Ammon's horn (tissue), 1 donor: ENCODE measurements at regions not wholly inside any gene's neighbourhood (a gene's known extent, or its start where the extent isn't known, plus 50 kb on each side); places are given as distances from the start of the nearest gene placed in this dataset.

ENCODE experiments used
- DNase-seq: peaks from one replicate; pipeline ENCODE4 v3.0.0-alpha.2; 2016; ENCODE audit warnings: low spot score

GRCh38 chr3:13152826-13153710 is 79.8 kb upstream of the IQSEC1 start:
- no peak for DNase-seq

GRCh38 chr3:13150624-13151023 is 77.4 kb upstream of the IQSEC1 start:
- DNase-seq: no peak

- no peak for DNase-seq
These were observed 76.3 kb upstream of the IQSEC1 start for GRCh38 chr3:13149330-13150108.

- DNase-seq: no peak
These were observed 75.5 kb upstream of the IQSEC1 start for GRCh38 chr3:13148561-13149329.

DNA sequence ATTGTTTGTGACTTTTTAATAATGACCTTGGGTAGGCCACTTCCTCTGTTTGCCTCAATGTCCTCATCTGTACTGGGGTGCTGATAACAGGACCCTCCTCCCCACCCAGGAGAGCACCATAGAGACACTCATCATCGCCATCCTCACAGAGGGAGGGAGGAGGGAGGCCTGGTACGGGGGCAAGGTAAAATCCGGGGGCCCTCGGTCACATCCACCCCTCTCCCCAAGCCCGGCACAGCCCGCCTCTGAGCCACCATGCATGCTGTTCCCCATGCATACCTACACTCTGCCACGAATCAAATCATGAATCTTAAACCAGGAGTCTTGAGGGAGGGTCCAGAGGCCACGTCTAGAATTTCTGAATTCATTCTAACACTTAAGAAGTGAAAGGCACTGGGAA is 74.9 kb upstream of the IQSEC1 start:
- no peak for DNase-seq

DNA sequence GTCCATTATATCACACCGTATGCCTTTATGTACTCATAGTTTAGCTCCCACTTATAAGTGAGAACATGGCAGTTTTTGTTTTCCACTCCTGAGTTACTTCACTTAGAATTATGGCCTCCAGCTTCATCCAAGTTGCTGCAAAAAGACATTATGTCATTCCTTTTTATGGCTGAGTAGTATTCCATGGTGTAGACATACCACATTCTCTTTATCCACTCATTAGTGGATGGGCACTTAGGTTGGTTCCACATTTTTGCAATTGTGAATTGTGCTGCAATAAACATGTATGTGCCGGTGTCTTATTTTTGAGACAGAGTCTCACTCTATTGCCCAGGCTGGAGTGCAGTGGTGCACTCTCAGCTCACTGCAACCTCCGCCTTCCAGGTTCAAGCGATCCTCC is 74.1 kb upstream of the IQSEC1 start:
- no peak for DNase-seq

GRCh38 chr3:13146643-13147143 is 73.5 kb upstream of the IQSEC1 start:
- DNase-seq: no peak

DNA sequence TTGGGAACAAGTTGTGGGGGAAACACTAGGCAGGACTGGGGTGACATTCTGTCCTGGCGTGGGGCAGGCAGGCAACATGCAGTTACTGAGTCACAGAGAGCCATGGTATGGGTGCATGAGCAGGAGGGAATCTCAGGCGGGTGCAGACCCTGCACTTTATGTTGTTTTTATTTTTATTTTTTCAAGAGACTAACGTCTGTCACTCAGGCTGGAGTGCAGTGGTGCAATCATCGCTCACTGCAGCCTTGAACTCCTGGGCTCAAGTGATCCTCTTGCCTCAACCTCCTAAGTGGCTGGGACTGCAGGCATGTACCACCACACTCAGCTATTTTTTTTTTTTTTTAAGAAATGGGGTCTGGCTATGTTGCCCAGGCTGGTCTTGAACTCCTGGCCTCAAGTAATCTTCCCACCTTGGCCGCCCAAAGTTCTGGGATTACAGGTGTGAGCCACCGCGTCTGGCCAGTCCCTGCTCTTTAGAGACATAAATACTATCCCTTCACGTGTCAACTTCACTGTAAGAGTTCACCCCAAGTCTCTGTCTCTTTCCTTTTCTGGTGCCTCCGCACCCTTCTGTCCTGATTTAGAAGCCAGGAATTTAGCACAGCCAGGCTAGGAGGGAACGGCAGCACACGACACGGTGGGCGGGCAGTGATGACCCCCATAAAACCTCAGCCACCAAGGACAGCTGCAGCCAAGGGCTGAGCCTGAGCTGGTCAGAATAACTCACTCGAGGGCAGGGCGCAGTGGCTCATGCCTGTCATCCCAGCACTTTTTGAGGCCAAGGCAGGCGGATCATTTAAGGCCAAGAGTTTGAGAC is 72.8 kb upstream of the IQSEC1 start:
- no peak for DNase-seq

DNA sequence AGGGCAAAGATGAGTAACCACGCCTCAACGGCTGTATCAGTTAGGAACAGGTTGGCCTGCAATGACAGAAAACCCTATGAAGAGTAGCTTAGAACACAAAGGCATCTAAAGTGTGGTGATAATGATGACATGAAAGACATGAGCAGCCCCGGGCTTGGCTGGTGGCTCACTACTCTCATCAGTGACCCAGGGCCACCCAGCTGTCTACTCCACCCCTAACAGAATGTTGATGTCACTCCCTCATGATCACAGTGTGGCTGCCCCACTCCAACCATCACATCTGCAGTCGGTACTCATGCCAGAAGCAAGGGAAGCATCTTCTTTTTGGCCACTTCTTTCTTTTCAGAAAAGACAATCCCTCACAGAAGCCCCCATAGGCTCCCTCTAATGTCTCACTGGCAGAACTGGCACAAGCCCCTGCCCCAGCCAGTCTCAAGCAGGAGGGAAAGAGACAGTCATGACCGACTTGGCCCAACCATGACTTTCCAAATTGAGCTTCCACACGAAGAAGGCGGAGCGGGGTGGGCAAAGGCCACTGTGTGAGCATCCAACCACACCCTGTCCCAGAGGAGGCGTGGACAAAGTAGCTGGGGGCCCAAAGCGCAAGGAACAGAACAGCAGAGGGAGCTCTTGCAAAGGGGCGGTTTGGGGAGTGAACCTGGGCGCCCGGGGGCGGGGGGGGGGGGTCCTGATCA is 72.0 kb upstream of the IQSEC1 start:
- DNase-seq: no peak

DNA sequence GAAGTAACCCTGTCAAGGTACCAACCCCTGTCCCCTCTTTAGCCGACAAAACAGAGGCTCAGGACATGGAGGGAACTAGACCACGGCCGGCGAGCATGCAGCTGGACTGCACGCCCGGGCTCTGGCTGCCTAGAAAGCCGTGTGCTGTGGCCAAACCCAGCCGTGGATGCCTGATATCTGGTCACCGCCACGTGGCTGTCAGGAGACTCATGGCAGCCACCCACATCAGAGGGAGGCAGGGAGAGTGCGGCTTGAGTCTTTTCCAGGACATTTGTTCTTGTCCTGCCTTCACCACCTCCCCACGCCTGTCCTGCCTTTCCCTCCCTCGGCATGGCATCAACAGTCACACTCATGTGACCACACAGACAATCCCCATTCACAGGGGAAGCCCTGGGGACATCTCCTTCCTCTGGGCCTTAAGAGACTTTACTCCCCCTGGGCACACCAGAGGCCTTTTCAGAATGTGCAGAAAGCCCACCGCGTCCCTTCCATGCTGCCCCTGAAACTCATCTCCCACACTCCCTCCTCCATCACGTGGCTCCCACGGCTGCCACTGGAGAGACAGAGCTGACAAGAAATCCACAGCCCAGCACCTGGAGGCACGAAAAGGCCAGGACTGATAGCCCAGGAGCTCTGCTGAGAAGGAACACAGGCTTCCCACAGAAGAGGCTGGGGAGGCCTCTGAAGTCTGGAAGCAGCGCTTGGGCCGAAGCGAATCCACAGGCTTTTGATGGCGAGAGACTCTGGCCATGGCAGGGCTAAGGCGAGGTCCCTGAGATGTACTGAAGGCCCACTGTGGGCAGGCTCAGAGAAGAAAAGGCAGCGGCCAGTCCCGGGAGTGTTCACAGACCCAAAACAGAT is 71.2 kb upstream of the IQSEC1 start:
- peak; percentile 52 for DNase-seq

GRCh38 chr3:13143381-13144004 is 70.3 kb upstream of the IQSEC1 start:
- no peak for DNase-seq

GRCh38 chr3:13142552-13143380 is 69.5 kb upstream of the IQSEC1 start:
- peak; percentile 33 for DNase-seq

GRCh38 chr3:13141991-13142412 is 68.8 kb upstream of the IQSEC1 start:
- DNase-seq: peak; percentile 24

GRCh38 chr3:13141183-13141582 is 68.0 kb upstream of the IQSEC1 start:
- no peak for DNase-seq

DNA sequence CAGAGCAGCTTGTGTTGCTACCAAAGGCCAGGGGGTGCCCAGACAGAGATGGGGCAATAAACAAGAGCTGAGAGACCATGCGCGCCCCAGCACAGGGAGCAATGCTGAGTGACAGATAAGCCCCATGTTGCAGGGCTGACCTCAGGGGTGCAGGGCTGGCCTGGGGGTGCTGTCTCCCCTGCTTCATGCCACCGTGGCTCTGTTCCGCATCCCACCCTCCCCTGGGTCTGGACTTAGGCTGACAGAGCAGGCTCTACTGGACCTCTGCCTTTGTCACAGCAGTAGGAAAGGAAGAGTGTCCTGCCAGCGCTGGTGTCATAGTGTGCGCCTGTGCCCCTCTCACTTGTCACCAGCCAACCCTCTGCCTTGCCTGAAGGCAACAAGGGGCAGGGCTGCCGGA is 67.4 kb upstream of the IQSEC1 start:
- DNase-seq: no peak

GRCh38 chr3:13139471-13140065 is 66.3 kb upstream of the IQSEC1 start:
- DNase-seq: no peak

DNA sequence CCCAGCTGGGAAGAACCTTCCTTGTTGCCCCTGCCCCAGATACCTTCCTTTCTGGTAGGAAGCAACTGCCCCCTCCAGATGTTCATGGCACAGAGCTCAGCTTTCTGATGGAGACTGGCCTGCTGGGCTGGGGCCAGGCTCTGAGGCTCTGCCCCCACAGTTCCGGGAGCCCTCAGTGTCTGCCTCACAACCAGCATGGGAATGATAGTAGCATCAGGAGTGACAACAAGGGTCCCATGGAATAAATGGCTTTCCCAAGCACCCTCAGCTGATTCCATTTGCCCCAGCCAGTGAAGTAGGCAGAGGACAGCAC is 65.6 kb upstream of the IQSEC1 start:
- DNase-seq: no peak
